A673 (cell line): ENCODE measurements at regions not wholly inside any gene's neighbourhood (a gene's known extent, or its start where the extent isn't known, plus 50 kb on each side); places are given as distances from the start of the nearest gene placed in this dataset.

Experiments
- BruUV-seq: library from RNA; stranded (reverse); fragments of 400-500 nt; replicated peaks from 2 replicates; lab custom pipeline; 2021; lab: Mats Ljungman, UMichigan
- CTCF ChIA-PET: fragments of 300-600 bp; sonication (Branson Sonifier 250); formaldehyde crosslinking; loops from one replicate; lab custom pipeline; 2022; ENCODE audit warnings: antibody characterized with exemption; lab: Charles Lee
- POLR2A ChIA-PET: fragments of 300-600 bp; sonication (Branson Sonifier 250); formaldehyde crosslinking; loops from one replicate; lab custom pipeline; 2022; ENCODE audit warnings: antibody characterized with exemption; ENCODE audit not compliant: low non-redundant PET; lab: Charles Lee
- DNase-seq: peaks from one replicate; pipeline ENCODE4 v3.0.0-alpha.2; 2015; ENCODE audit warnings: low spot score
- H3K27ac ChIP-seq: fragments of 200-600 bp; sonication (generic); 2 replicates; pipeline ENCODE4 v1.5.1; 2016; ENCODE audit warnings: mixed run types, low read depth, mild to moderate bottlenecking, mixed read lengths, antibody characterized with exemption, low read length; ENCODE audit not compliant: poor library complexity, severe bottlenecking
- H3K27me3 ChIP-seq: fragments of 200-600 bp; sonication (generic); replicated peaks from 2 replicates; pipeline ENCODE4 v1.6.1; 2017; ENCODE audit warnings: mixed run types, low read depth, mild to moderate bottlenecking, mixed read lengths, antibody characterized with exemption, low read length; ENCODE audit not compliant: insufficient read depth, poor library complexity
- H3K36me3 ChIP-seq: fragments of 200-600 bp; sonication (generic); 2 replicates; pipeline ENCODE4 v1.6.1; 2016; ENCODE audit warnings: mixed run types, mild to moderate bottlenecking, mixed read lengths, antibody characterized with exemption, low read length; ENCODE audit not compliant: insufficient read depth, poor library complexity, severe bottlenecking
- H3K4me1 ChIP-seq: fragments of 200-600 bp; sonication (generic); 2 replicates; pipeline ENCODE4 v1.6.1; 2017; ENCODE audit warnings: mixed run types, mild to moderate bottlenecking, mixed read lengths, antibody characterized with exemption, low read length; ENCODE audit not compliant: insufficient read depth, poor library complexity, severe bottlenecking
- H3K4me3 ChIP-seq: fragments of 200-600 bp; sonication (generic); 2 replicates; pipeline ENCODE4 v1.5.1; 2016; ENCODE audit warnings: low read depth, mixed run types, mild to moderate bottlenecking, mixed read lengths, low read length; ENCODE audit not compliant: poor library complexity, severe bottlenecking
- H3K9me3 ChIP-seq: fragments of 200-600 bp; sonication (generic); 2 replicates; pipeline ENCODE4 v1.6.1; 2016; ENCODE audit warnings: mixed run types, low read depth, mild to moderate bottlenecking, mixed read lengths, antibody characterized with exemption, low read length; ENCODE audit not compliant: poor library complexity, severe bottlenecking
- EZH2 ChIP-seq: fragments of 200-600 bp; sonication (generic); IDR thresholded peaks from 2 replicates; pipeline ENCODE4 v1.6.1; 2017; ENCODE audit warnings: borderline replicate concordance, low read depth, mild to moderate bottlenecking, mixed read lengths, antibody characterized with exemption, low read length; ENCODE audit not compliant: poor library complexity, severe bottlenecking
- intact Hi-C: fragments of 100-400 bp; cut with micrococcal nuclease; formaldehyde crosslinking; loops from one replicate; pipeline ENCODE4 v1.10.0; 2022; ENCODE audit not compliant: unreplicated experiment
- TF ChIP-seq, protein P1 (sequence below): fragments of 300-800, 200-600 bp; sonication (generic); conservative IDR thresholded peaks from 2 replicates; pipeline ENCODE4 v1.5.1; 2017; ENCODE audit warnings: low read depth, mild to moderate bottlenecking, antibody characterized with exemption, low read length, moderate library complexity, mixed read lengths

DNA sequence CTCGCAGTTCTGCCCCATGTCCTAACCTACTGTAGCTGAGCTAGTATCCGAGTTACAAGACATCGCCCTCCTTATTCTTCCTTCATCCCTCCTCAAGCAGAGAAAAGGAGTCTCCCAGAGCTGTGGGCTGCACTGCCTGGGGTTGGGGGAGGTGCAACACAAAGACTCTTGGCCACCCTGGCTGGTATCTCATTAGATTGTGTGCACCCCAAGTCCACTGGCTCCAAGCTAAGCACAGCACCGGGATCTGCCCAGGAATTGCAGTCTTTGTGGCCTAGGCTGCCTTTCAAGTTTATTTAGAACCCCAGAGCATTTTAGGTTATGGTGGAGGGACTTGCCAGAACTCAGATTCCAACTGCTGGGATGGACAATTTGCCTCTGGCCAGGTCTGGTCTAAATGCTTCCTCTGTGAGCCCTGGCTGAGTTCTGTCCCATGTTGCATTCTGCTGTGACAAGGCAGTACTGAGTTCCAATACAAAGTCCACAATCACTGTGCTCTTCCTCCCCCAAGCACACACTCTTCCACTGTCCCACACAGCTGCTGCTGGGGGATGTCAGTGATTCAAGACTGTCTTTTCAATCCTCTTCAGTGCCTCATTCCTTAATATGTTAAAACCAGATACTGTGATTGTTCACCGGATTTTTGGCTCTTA lies 169.6 kb upstream of the CLEC14A start:
- BruUV-seq: no TSS peak
- Histone ChIP-seq H3K36me3 (no peaks in the 10 kb centered on the region), H3K9me3 (peaks cover 15% of the 10 kb centered on the region), H3K27me3 (no peaks in the 10 kb centered on the region), H3K4me1 (no peaks in the 10 kb centered on the region), H3K27ac (no peak overlapping the region), H3K4me3 (no peak overlapping the region)
- intact Hi-C loops: no loop called here
- POLR2A ChIA-PET: no interaction called here
- DNase-seq: no peak
- CTCF ChIA-PET: no interaction called here
- no peak for TF ChIP-seq EZH2
- TF ChIP-seq, protein P1, sequence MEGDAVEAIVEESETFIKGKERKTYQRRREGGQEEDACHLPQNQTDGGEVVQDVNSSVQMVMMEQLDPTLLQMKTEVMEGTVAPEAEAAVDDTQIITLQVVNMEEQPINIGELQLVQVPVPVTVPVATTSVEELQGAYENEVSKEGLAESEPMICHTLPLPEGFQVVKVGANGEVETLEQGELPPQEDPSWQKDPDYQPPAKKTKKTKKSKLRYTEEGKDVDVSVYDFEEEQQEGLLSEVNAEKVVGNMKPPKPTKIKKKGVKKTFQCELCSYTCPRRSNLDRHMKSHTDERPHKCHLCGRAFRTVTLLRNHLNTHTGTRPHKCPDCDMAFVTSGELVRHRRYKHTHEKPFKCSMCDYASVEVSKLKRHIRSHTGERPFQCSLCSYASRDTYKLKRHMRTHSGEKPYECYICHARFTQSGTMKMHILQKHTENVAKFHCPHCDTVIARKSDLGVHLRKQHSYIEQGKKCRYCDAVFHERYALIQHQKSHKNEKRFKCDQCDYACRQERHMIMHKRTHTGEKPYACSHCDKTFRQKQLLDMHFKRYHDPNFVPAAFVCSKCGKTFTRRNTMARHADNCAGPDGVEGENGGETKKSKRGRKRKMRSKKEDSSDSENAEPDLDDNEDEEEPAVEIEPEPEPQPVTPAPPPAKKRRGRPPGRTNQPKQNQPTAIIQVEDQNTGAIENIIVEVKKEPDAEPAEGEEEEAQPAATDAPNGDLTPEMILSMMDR: no peak

DNA sequence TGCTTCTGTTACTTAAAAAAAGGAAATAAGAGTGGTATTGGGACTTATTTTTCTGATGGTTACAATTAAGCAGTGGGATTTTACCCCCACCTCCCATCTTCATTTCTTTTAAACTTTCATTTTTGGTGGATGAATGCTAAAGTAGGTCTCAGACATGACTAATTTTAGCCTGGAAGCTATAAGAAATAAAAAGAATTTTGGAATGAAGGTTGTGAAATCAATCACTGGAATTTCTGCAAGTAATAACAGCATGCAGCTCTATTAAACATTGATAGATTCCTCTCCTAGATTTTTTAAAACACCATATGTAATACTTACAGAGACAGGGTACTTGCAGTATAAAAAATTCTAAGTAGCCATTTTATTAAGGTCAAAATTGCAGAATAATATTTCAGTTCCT lies 164.2 kb upstream of the CLEC14A start:
- no peak overlapping the region for H3K4me3 ChIP-seq
- ChIA-PET CTCF (no interaction called here), POLR2A (interaction anchor here (0.6 kb wide), 1 partner anchor 107 kb away, joined by 3 read pairs; no protein-coding TSS in a partner anchor)
- BruUV-seq: no TSS peak
- no peak for DNase-seq
- peaks cover 5% of the 10 kb centered on the region for H3K4me1 ChIP-seq
- TF ChIP-seq, protein P1: no peak
- TF ChIP-seq EZH2: no peak
- intact Hi-C loops: no loop called here
- no peaks in the 10 kb centered on the region for H3K27me3 ChIP-seq
- H3K9me3 ChIP-seq: peaks cover 15% of the 10 kb centered on the region
- H3K27ac ChIP-seq: no peak overlapping the region
- H3K36me3 ChIP-seq: no peaks in the 10 kb centered on the region

DNA sequence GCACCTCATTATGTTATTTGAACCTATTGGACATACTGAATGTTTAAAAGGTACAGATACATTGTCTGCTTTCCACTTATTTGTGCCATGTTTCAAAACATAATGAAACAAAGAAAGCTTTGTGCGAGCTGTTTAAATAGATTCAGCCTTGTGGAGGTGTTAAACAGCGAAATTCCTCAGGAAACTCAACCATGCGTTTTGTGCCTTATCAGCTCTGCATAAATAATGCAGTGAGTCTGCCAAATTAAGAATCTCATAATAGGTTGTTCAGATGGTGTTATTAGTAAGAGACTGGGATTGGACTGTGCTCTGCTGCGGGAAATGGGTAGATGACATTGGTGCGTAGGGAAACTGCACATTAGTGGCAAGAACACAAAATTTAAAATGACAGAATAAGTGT lies 163.7 kb upstream of the CLEC14A start:
- H3K36me3 ChIP-seq: no peaks in the 10 kb centered on the region
- intact Hi-C loops: no loop called here
- no peak overlapping the region for H3K4me3 ChIP-seq
- ChIA-PET POLR2A (interaction anchor here (0.6 kb wide), 1 partner anchor 107 kb away, joined by 3 read pairs; no protein-coding TSS in a partner anchor), CTCF (no interaction called here)
- no peak for TF ChIP-seq EZH2
- TF ChIP-seq, protein P1: no peak
- H3K27me3 ChIP-seq: no peaks in the 10 kb centered on the region
- peaks cover 5% of the 10 kb centered on the region for H3K4me1 ChIP-seq
- peaks cover 15% of the 10 kb centered on the region for H3K9me3 ChIP-seq
- peak; percentile 25 for DNase-seq
- no peak overlapping the region for H3K27ac ChIP-seq
- BruUV-seq: no TSS peak
